Breast epithelium (tissue), 3 donors: ENCODE measurements at regions not wholly inside any gene's neighbourhood (a gene's known extent, or its start where the extent isn't known, plus 50 kb on each side); places are given as distances from the start of the nearest gene placed in this dataset.

Source experiments
- CTCF ChIP-seq, 3 donors: fragments of 450-650 bp; IDR thresholded peaks; one replicate each; pipeline ENCODE4 v1.5.1; 2016 to 2017; ENCODE audit warnings: antibody characterized with exemption in 3 of 3, mild to moderate bottlenecking in 3 of 3, moderate library complexity in 3 of 3
- POLR2A ChIP-seq: fragments of 450-650 bp; IDR thresholded peaks from one replicate; pipeline ENCODE4 v1.6.1; 2016; ENCODE audit warnings: antibody characterized with exemption, mild to moderate bottlenecking, moderate library complexity

GRCh38 chr13:33545492-33545891 is 259.9 kb upstream of the STARD13 start:
- no peak for TF ChIP-seq CTCF (IDR thresholded peaks at IDR 0.05)
- no peak for TF ChIP-seq POLR2A
